H9 (cell line): ENCODE measurements at regions not wholly inside any gene's neighbourhood (a gene's known extent, or its start where the extent isn't known, plus 50 kb on each side); places are given as distances from the start of the nearest gene placed in this dataset.

Source experiments
- DNase-seq: peaks from one replicate; pipeline ENCODE4 v3.0.0-alpha.2; 2017
- H2AFZ ChIP-seq: one replicate; pipeline ENCODE4 v1.6.1; 2013; ENCODE audit warnings: mild to moderate bottlenecking, low read length, control low read depth, moderate library complexity
- H2AK5ac ChIP-seq: 2 replicates; pipeline ENCODE4 v1.6.1; 2013; ENCODE audit warnings: low read length, control low read depth, mixed read lengths; ENCODE audit not compliant: insufficient read length
- H2BK120ac ChIP-seq: one replicate; pipeline ENCODE4 v1.6.1; 2013; ENCODE audit warnings: low read depth, mild to moderate bottlenecking, low read length, control low read depth, inconsistent platforms; ENCODE audit not compliant: poor library complexity, severe bottlenecking
- H2BK12ac ChIP-seq: 2 replicates; pipeline ENCODE4 v1.6.1; 2013; ENCODE audit warnings: low read length, control low read depth, mixed read lengths, low read depth; ENCODE audit not compliant: insufficient read length
- H2BK15ac ChIP-seq: 2 replicates; pipeline ENCODE4 v1.6.1; 2013; ENCODE audit warnings: low read depth, low read length, control low read depth
- H2BK20ac ChIP-seq: one replicate; pipeline ENCODE4 v1.6.1; 2013; ENCODE audit warnings: low read depth, mild to moderate bottlenecking, low read length, control low read depth, inconsistent platforms; ENCODE audit not compliant: poor library complexity, severe bottlenecking
- H2BK5ac ChIP-seq: 2 replicates; pipeline ENCODE4 v1.6.1; 2013; ENCODE audit warnings: low read length, control low read depth, mixed read lengths; ENCODE audit not compliant: insufficient read length
- H3K14ac ChIP-seq: 2 replicates; pipeline ENCODE4 v1.6.1; 2013; ENCODE audit warnings: low read length, control low read depth; ENCODE audit not compliant: insufficient read depth
- H3K18ac ChIP-seq: 2 replicates; pipeline ENCODE4 v1.6.1; 2013; ENCODE audit warnings: low read depth, mild to moderate bottlenecking, mixed read lengths, low read length, control low read depth; ENCODE audit not compliant: insufficient read length
- H3K23ac ChIP-seq: 2 replicates; pipeline ENCODE4 v1.6.1; 2013; ENCODE audit warnings: low read length, control low read depth, mixed read lengths, low read depth; ENCODE audit not compliant: insufficient read length
- H3K23me2 ChIP-seq: 2 replicates; pipeline ENCODE4 v1.6.1; 2013; ENCODE audit warnings: low read depth, mild to moderate bottlenecking, mixed read lengths, low read length, control low read depth; ENCODE audit not compliant: insufficient read length, poor library complexity, severe bottlenecking
- H3K27ac ChIP-seq: 2 replicates; pipeline ENCODE4 v1.5.1; 2013; ENCODE audit warnings: low read length, control low read depth, mixed read lengths, low read depth; ENCODE audit not compliant: insufficient read length
- H3K27me3 ChIP-seq: 2 replicates; pipeline ENCODE4 v1.6.1; 2013; ENCODE audit warnings: low read length, control low read depth, inconsistent platforms; ENCODE audit not compliant: insufficient read depth
- H3K4ac ChIP-seq: 2 replicates; pipeline ENCODE4 v1.6.1; 2013; ENCODE audit warnings: low read depth, mild to moderate bottlenecking, control low read depth, inconsistent platforms, low read length, moderate library complexity
- H3K4me1 ChIP-seq: 2 replicates; pipeline ENCODE4 v1.6.1; 2013; ENCODE audit warnings: low read length, control low read depth, inconsistent platforms; ENCODE audit not compliant: insufficient read depth
- H3K4me2 ChIP-seq: 2 replicates; pipeline ENCODE4 v1.6.1; 2013; ENCODE audit warnings: low read length, control low read depth, mixed read lengths; ENCODE audit not compliant: insufficient read length, insufficient read depth
- H3K56ac ChIP-seq: 2 replicates; pipeline ENCODE4 v1.6.1; 2013; ENCODE audit warnings: low read depth, mild to moderate bottlenecking, mixed read lengths, low read length, control low read depth; ENCODE audit not compliant: insufficient read length
- H3K79me1 ChIP-seq: 2 replicates; pipeline ENCODE4 v1.6.1; 2013; ENCODE audit warnings: low read depth, mild to moderate bottlenecking, moderate library complexity, low read length, control low read depth, inconsistent platforms; ENCODE audit not compliant: insufficient read depth, poor library complexity, severe bottlenecking
- H3K79me2 ChIP-seq: 2 replicates; pipeline ENCODE4 v1.6.1; 2013; ENCODE audit warnings: low read length, control low read depth, inconsistent platforms; ENCODE audit not compliant: insufficient read depth
- H3K9ac ChIP-seq: 2 replicates; pipeline ENCODE4 v1.6.1; 2013; ENCODE audit warnings: low read length, control low read depth, mixed read lengths; ENCODE audit not compliant: insufficient read length; ENCODE audit errors: extremely low read depth
- H3K9me3 ChIP-seq: one replicate; pipeline ENCODE4 v1.6.1; 2013; ENCODE audit warnings: low read depth, low read length, inconsistent platforms; ENCODE audit not compliant: control insufficient read depth
- H3T11ph ChIP-seq: one replicate; pipeline ENCODE4 v1.6.1; 2013; ENCODE audit warnings: mild to moderate bottlenecking, low read length, control low read depth, inconsistent platforms
- H4K20me1 ChIP-seq: one replicate; pipeline ENCODE4 v1.6.1; 2013; ENCODE audit not compliant: control insufficient read depth, insufficient read length, insufficient read depth
- H4K5ac ChIP-seq: 2 replicates; pipeline ENCODE4 v1.6.1; 2013; ENCODE audit warnings: low read depth, mild to moderate bottlenecking, mixed read lengths, low read length, control low read depth; ENCODE audit not compliant: insufficient read length
- H4K8ac ChIP-seq: replicated peaks from 2 replicates; pipeline ENCODE4 v1.6.1; 2013; ENCODE audit warnings: low read length, control low read depth, mixed read lengths, low read depth; ENCODE audit not compliant: insufficient read length
- H4K91ac ChIP-seq: 2 replicates; pipeline ENCODE4 v1.6.1; 2013; ENCODE audit warnings: low read depth, mild to moderate bottlenecking, moderate library complexity, mixed read lengths, low read length, control low read depth; ENCODE audit not compliant: insufficient read length
- H3K27ac Mint-ChIP-seq, 3 experiments: 2 replicates in 2 of 3; 3 replicates in 1 of 3; pipeline ENCODE4 v1.8.0; 2020 to 2021; ENCODE audit warnings: mixed read lengths in 3 of 3, mild to moderate bottlenecking in 1 of 3, moderate library complexity in 1 of 3
- H3K27me3 Mint-ChIP-seq: 2 replicates; pipeline ENCODE4 v1.8.0; 2021; ENCODE audit warnings: low read depth, mild to moderate bottlenecking, moderate library complexity, mixed read lengths
- H3K36me3 Mint-ChIP-seq, 3 experiments: 2 replicates in 2 of 3; 3 replicates in 1 of 3; pipeline ENCODE4 v1.8.0; 2020 to 2021; ENCODE audit warnings: low read depth in 3 of 3, mixed read lengths in 3 of 3; ENCODE audit not compliant: insufficient read depth in 1 of 3
- H3K4me1 Mint-ChIP-seq, 2 experiments: 2 replicates each; pipeline ENCODE4 v1.8.0; 2020; ENCODE audit warnings: mixed read lengths in 2 of 2
- H3K4me3 Mint-ChIP-seq, 2 experiments: 2 replicates in 1 of 2; 3 replicates in 1 of 2; pipeline ENCODE4 v1.8.0; 2020 to 2021; ENCODE audit warnings: mild to moderate bottlenecking in 2 of 2, mixed read lengths in 2 of 2, moderate library complexity in 1 of 2
- H3K9me3 Mint-ChIP-seq, 2 experiments: 2 replicates in 1 of 2; 3 replicates in 1 of 2; pipeline ENCODE4 v1.8.0; 2020; ENCODE audit warnings: mild to moderate bottlenecking in 2 of 2, mixed read lengths in 2 of 2, moderate library complexity in 1 of 2
- CTCF ChIP-seq: fragments of 200-600 bp; sonication (generic); conservative IDR thresholded peaks from 3 replicates; pipeline ENCODE4 v1.8.0; 2021; ENCODE audit warnings: antibody characterized with exemption, mild to moderate bottlenecking
- WGBS: extraction: QIAGEN DNeasy Blood & Tissue Kit; methylation state at CpG from one replicate; pipeline ENCODE4 v1.1.7; 2013; ENCODE audit warnings: missing lambda C conversion rate, low lambda C conversion rate, mixed read lengths; ENCODE audit not compliant: insufficient read length; ENCODE audit errors: extremely low coverage; 5-methylcytosine and 5-hydroxymethylcytosine counted together

GRCh38 chr2:64210816-64211215 is 66.6 kb upstream of the PELI1 start:
- Histone ChIP-seq H2AK5ac (no peak overlapping the region), H3K27me3 (no peaks in the 10 kb centered on the region), H3K4me2 (no peak overlapping the region), H2BK12ac (no peak overlapping the region), H4K20me1 (no peaks in the 10 kb centered on the region), H3K18ac (no peak overlapping the region), H3K4ac (no peak overlapping the region), H2BK20ac (no peak overlapping the region), H3K23me2 (no peaks in the 10 kb centered on the region), H3K9ac (no peak overlapping the region), H2BK5ac (no peak overlapping the region), H2BK15ac (no peak overlapping the region), H3K27ac (no peak overlapping the region), H4K5ac (no peak overlapping the region), H3K4me1 (peaks cover 5% of the 10 kb centered on the region), H3K79me1 (no peaks in the 10 kb centered on the region), H4K8ac (no peak overlapping the region), H2BK120ac (no peak overlapping the region), H4K91ac (no peak overlapping the region), H3K9me3 (no peaks in the 10 kb centered on the region), H3K56ac (no peak overlapping the region), H2AFZ (no peak overlapping the region), H3K79me2 (no peaks in the 10 kb centered on the region), H3K23ac (no peak overlapping the region), H3K14ac (no peak overlapping the region), H3T11ph (no peak overlapping the region)
- peaks cover 28 to 29% of the 10 kb centered on the region in 2 experiments for H3K4me1 Mint-ChIP-seq
- peaks cover 0 to 2% (median 0%) of the 10 kb centered on the region in 3 experiments; a peak in 2 of 7 replicates for H3K36me3 Mint-ChIP-seq
- no peak overlapping the region for H3K4me3 Mint-ChIP-seq
- H3K27ac Mint-ChIP-seq = no peak overlapping the region
- TF ChIP-seq CTCF = no peak
- no CpG with 5 or more reads among the region's 3 CpGs for WGBS
- no peak for DNase-seq
- no peaks in the 10 kb centered on the region; the same call in 1 of the 2 replicates for H3K27me3 Mint-ChIP-seq
- no peaks in the 10 kb centered on the region for H3K9me3 Mint-ChIP-seq
